SJSA1 (cell line): ENCODE measurements at regions not wholly inside any gene's neighbourhood (a gene's known extent, or its start where the extent isn't known, plus 50 kb on each side); places are given as distances from the start of the nearest gene placed in this dataset.

ENCODE experiments used
- DNase-seq, 2 experiments: peaks; one replicate each; pipeline ENCODE4 v3.0.0-alpha.2; 2015 to 2020; ENCODE audit warnings: low spot score in 2 of 2, low read depth in 1 of 2
- H3K27ac ChIP-seq: fragments of 250-450 bp; sonication (Bioruptor Pico); 2 replicates; pipeline ENCODE4 v1.5.1; 2020; ENCODE audit warnings: mild to moderate bottlenecking, moderate library complexity
- H3K27me3 ChIP-seq: fragments of 250-450 bp; sonication (Bioruptor Pico); replicated peaks from 2 replicates; pipeline ENCODE4 v1.5.1; 2020; ENCODE audit warnings: mild to moderate bottlenecking, moderate library complexity
- H3K36me3 ChIP-seq: fragments of 250-450 bp; sonication (Bioruptor Pico); 2 replicates; pipeline ENCODE4 v1.5.1; 2020; ENCODE audit warnings: mild to moderate bottlenecking
- H3K4me1 ChIP-seq: fragments of 250-450 bp; sonication (Bioruptor Pico); replicated peaks from 2 replicates; pipeline ENCODE4 v1.6.1; 2021; ENCODE audit warnings: mild to moderate bottlenecking
- H3K4me3 ChIP-seq: fragments of 250-450 bp; sonication (Bioruptor Pico); 2 replicates; pipeline ENCODE4 v1.5.1; 2020; ENCODE audit warnings: mild to moderate bottlenecking
- H3K9me3 ChIP-seq: fragments of 250-450 bp; sonication (Bioruptor Pico); replicated peaks from 2 replicates; pipeline ENCODE4 v1.5.1; 2020; ENCODE audit warnings: mild to moderate bottlenecking

DNA sequence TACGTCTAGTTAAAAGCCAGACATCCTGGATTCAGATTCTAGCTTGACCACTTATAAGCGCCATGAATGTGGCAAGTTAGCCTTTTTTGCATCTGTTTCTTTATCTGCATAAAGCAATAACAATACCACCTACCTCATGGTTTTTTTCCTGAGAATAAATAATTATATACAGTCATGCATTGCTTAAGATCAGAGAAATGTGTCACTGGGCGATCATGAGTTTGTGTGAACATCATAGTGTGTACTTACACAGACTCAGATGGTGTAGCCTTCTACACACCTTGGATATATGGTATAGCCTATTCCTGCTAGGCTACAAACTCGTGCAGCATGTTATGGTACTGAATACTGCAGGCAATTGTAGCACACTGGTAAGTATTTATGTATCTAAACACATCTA, 84.7 kb upstream of the PELI1 start:
- no peak overlapping the region for H3K4me3 ChIP-seq
- H3K27ac ChIP-seq, result no peak overlapping the region
- no peak for DNase-seq
- H3K4me1 ChIP-seq, result peaks cover 10% of the 10 kb centered on the region
- H3K27me3 ChIP-seq, result no peaks in the 10 kb centered on the region
- no peaks in the 10 kb centered on the region for H3K9me3 ChIP-seq
- H3K36me3 ChIP-seq, result no peaks in the 10 kb centered on the region

DNA sequence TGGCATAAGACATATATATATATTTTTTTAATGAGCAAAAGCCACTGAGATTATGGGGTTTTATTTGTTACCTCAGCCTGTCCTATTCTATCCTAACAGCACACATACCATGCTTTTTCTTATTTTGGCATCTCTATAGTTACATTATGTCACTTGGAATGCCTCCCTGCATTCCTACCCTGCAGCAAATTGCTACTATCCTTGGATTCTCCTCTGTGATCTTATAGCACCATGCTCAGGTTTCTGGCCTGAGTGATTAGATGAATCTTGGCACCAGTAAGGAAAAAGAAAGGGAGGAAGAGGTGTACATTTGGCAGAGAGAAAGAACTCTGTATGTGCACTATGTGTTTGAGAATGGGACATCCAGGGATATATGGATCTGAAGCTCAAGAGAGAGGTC, 86.3 kb upstream of the PELI1 start:
- DNase-seq, result no peak
- Histone ChIP-seq H3K27me3 (no peaks in the 10 kb centered on the region), H3K36me3 (no peaks in the 10 kb centered on the region)

DNA sequence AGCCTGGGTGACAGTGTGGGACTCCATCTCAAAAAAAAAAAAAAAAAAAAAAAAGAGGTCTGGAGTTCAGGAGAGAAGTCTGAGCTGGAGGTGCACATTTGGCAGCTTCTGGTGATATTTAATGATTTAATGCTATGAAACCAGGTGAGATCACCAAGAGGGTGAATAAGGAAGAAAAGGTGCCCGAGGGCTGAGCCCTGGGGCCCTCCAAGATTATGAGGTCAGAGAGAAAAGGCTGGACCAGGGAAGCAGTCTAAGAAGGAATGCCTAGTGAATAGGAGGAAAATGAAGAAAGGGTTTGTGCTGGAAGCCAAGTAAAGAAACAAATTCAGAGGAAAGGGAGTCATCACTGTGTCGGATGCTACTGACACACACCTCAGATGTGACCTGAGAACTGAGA, 88.0 kb upstream of the PELI1 start:
- H3K27ac ChIP-seq, result no peak overlapping the region
- no peaks in the 10 kb centered on the region for H3K27me3 ChIP-seq
- DNase-seq, result no peak
- H3K4me3 ChIP-seq, result no peak overlapping the region
- H3K9me3 ChIP-seq, result no peaks in the 10 kb centered on the region
- no peaks in the 10 kb centered on the region for H3K36me3 ChIP-seq
- peaks cover 10% of the 10 kb centered on the region for H3K4me1 ChIP-seq

More for the DNA sequence above, 86.3 kb upstream of the PELI1 start:
- no peaks in the 10 kb centered on the region for H3K9me3 ChIP-seq
- no peak overlapping the region for H3K27ac ChIP-seq
- no peak overlapping the region for H3K4me3 ChIP-seq
- H3K4me1 ChIP-seq, result peaks cover 10% of the 10 kb centered on the region

DNA sequence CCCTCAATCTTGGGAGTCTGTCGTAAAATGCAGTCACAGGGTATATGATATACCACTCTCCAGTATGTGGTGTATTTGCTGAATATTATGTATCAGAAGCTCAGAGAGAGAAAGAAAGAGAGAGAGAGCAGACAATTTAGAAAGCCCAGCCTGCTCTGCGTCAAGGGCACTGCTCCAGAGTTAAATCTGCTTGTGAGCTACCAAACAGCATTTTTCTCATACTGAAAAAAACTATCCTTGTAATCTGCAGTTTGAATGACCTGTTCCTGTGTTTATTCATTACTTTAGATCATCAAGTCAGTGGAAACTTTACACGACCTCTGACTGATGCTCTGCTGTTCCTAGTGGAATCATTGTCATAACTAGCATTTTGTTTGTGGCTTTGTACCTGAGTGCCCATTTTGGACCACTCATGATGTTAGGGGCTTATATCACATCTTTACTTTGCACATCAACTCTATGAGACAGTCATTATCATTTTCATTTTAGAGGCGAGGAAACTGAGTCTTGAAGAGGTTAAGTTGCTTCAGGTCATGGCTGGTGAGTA, 89.2 kb upstream of the PELI1 start:
- Histone ChIP-seq H3K9me3 (no peaks in the 10 kb centered on the region), H3K4me1 (peaks cover 3% of the 10 kb centered on the region; the same call in 1 of the 2 replicates), H3K27ac (no peak overlapping the region), H3K27me3 (no peaks in the 10 kb centered on the region), H3K4me3 (no peak overlapping the region), H3K36me3 (no peaks in the 10 kb centered on the region)
- no peak for DNase-seq

DNA sequence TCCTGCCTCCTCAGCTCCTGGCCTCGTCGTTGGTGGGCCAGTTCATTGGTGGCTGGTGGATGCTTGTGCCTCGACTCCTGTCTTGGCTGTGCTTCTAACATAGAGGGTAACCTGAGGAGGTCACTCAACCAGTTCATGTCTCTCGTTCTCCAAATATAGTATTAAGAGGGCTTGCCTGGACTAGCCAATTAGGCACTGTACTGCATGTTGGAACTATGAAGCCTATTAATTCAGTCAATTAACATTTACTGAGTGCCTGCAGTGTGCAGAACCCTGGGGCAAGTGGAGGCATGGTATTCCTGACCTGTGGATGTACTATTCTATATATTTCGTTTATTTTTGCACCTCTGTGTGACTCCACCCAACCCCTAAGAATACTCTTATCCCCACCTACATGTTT, 89.9 kb upstream of the PELI1 start:
- H3K9me3 ChIP-seq, result no peaks in the 10 kb centered on the region
- no peaks in the 10 kb centered on the region for H3K36me3 ChIP-seq
- H3K27me3 ChIP-seq, result no peaks in the 10 kb centered on the region
- H3K4me1 ChIP-seq, result no peaks in the 10 kb centered on the region
- DNase-seq, result no peak
- no peak overlapping the region for H3K4me3 ChIP-seq
- H3K27ac ChIP-seq, result no peak overlapping the region

DNA sequence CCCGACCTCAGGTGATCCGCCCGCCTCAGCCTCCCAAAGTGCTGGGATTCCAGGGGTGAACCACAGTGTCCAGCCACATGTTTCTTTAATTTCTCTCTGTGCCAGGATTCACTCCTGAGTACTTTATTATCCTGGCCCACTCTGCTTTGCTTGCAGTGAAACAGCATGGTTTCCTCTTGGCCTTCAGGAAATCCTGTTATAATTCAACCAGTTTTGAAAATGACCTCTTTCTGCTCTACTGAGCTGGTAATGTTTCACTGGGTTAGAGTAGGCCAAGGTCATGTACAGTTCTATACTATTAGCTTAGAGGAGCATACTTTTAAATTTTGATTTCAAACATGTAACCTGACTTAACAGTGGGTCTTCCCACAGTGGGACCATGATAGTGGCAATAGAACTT, 90.6 kb upstream of the PELI1 start:
- Histone ChIP-seq H3K27me3 (no peaks in the 10 kb centered on the region), H3K36me3 (no peaks in the 10 kb centered on the region), H3K4me1 (no peaks in the 10 kb centered on the region)

DNA sequence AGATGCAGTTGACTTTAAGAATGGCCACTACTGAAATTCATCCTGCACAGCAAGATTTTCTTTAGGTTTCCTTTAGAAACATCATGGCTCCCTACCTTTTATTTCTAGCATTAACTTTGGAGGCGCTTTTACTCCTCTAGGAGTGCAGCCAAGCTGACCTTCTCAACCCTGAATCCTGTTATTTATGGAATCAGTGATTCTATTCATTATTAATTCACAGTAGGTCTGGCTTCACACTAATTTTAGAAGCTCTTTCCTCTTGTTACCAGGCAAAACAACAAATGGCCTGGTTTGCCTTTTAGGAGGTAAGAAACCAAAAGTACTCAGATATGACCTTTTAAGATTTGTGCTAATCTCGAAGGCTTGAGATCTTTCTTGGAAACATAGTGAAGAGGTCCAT, 93.0 kb upstream of the PELI1 start:
- no peak overlapping the region for H3K4me3 ChIP-seq
- no peaks in the 10 kb centered on the region for H3K9me3 ChIP-seq
- H3K36me3 ChIP-seq, result no peaks in the 10 kb centered on the region
- H3K27ac ChIP-seq, result no peak overlapping the region
- DNase-seq, result no peak
- no peaks in the 10 kb centered on the region for H3K27me3 ChIP-seq
- H3K4me1 ChIP-seq, result no peaks in the 10 kb centered on the region

More for the DNA sequence above, 90.6 kb upstream of the PELI1 start:
- H3K4me3 ChIP-seq, result no peak overlapping the region
- no peaks in the 10 kb centered on the region for H3K9me3 ChIP-seq
- H3K27ac ChIP-seq, result no peak overlapping the region
- no peak for DNase-seq

DNA sequence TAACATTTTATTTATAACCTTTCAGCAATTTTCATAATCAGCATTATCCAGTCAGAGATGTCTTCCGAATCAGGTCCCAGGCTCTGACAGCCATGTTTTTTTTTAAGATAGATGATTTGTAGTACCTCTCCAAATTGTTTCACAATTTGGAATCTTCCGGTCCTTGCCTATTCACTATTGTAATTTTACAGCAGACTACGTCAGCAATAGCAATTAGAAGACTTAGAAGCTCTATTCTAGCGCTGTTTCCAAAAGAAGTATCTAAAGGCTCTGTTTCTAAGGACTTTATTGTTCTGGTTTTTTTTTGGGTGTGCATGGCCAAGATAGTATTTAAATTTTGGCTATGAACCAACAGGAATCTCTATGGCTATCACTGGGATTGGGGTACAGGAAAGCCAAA, 94.6 kb upstream of the PELI1 start:
- Histone ChIP-seq H3K4me3 (no peak overlapping the region), H3K36me3 (no peaks in the 10 kb centered on the region), H3K4me1 (no peaks in the 10 kb centered on the region), H3K27me3 (no peaks in the 10 kb centered on the region), H3K9me3 (no peaks in the 10 kb centered on the region), H3K27ac (no peak overlapping the region)
- DNase-seq, result no peak

DNA sequence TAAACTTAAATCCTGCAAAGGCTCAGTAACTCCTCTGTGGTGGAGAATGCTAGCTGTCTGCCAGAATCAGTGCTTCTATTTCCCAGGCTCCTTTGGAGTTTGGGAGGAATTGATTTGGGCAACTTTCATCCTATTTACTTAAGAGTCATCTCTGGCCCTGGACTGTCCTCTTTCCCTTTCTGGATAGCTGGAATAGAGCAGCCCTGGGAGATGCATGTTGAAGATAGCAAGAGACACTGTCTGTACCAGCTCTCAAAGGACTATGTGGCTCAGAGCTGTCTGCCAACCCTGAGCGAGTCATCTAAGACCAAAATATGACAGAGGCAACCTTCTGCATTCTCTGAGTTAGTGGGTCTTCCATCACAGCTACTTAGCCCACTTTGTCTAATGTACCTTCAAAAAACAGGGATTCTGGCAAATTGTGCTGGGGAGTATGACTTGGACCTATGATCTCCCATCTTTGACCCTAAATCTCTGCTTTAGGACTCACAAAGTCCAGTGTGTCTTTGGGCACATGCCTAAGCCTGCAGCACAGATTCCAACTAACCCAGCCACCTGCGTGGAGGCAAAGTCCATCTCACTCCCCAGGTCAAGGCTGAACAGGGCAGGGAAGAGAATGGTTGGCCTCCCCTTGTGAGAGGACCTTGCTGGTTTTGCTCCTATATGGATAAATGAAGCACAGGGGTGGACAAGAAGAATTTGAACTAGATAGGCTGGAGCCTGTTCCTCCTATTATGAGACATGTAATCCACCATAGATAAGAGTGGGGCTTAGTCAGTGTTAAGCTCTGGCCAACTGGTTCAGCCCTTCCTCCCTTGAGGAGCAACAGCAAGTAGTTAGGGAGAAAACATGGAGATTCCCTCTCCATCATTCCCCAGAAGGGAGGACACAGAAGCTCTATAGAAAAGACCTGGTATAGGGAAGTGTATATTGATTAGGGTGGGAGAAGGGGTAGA, 99.1 kb upstream of the PELI1 start:
- no peak overlapping the region for H3K4me3 ChIP-seq
- H3K4me1 ChIP-seq, result peaks cover 9% of the 10 kb centered on the region
- H3K27me3 ChIP-seq, result no peaks in the 10 kb centered on the region
- DNase-seq, result no peak
- H3K36me3 ChIP-seq, result no peaks in the 10 kb centered on the region
- H3K9me3 ChIP-seq, result no peaks in the 10 kb centered on the region
- no peak overlapping the region for H3K27ac ChIP-seq

DNA sequence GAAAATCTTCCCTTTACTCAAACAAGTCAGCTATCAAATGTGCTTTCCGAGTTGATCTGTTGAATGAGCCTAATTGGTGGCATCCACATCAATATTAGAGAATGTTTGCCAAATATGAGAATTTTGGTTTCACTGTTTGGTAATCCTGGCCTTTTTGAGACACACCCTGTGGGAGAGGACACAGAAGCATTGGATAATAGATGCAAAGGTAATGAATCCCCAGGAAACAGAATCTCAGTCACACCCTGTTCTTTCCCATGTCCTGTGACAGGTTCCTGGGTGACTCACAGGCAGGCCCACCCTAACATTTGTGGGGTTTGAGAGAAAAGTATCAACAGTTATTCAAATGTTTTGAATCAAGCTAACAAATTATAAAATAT, 99.8 kb upstream of the PELI1 start:
- no peaks in the 10 kb centered on the region for H3K27me3 ChIP-seq
- H3K4me1 ChIP-seq, result peaks cover 9% of the 10 kb centered on the region
- no peaks in the 10 kb centered on the region for H3K36me3 ChIP-seq
- no peak overlapping the region for H3K27ac ChIP-seq
- no peaks in the 10 kb centered on the region for H3K9me3 ChIP-seq
- H3K4me3 ChIP-seq, result no peak overlapping the region
- DNase-seq, result no peak

DNA sequence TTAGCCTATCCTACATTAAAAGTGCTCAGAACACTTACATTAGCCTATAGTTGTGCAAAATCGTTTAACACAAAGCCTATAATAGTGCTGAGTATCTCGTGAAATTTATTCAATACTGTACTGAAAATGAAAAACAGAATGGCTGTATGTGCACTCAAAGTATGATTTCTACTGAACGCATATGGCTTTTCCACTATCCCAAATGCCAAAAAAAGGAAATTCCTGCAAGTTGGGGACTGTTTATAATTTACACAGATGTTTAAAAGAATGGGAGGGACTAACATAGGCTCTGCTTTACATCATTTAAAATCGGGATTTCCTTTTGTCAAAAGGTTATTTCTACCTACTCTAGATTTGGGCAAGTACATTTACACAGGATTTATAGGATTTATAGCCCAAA, 101.4 kb upstream of the PELI1 start:
- DNase-seq, result no peak
- no peak overlapping the region for H3K27ac ChIP-seq
- no peak overlapping the region for H3K4me3 ChIP-seq
- H3K36me3 ChIP-seq, result no peaks in the 10 kb centered on the region
- peaks cover 9% of the 10 kb centered on the region for H3K4me1 ChIP-seq
- no peaks in the 10 kb centered on the region for H3K9me3 ChIP-seq
- H3K27me3 ChIP-seq, result no peaks in the 10 kb centered on the region

DNA sequence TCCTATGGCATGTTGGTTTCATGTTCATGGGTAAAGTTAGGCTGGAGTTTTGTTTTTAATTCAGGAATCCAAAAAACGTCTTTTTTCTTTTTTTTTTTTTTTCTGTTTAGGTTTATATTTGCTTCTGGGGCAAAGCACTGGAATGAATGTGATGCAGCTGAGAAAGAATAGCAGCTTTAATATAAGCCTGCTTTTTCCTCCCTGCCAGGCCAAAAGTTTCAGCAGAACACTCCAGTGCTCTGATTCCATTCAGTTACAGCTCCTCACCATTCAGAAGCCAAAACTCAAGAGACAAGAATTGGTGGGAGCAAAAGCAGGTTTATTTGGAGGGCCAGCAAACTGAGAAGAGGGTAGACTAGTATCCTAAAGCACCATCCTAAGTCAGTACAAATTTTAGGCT, 102.7 kb upstream of the PELI1 start:
- DNase-seq, result no peak
- H3K4me3 ChIP-seq, result no peak overlapping the region
- H3K4me1 ChIP-seq, result peaks cover 9% of the 10 kb centered on the region
- no peaks in the 10 kb centered on the region for H3K9me3 ChIP-seq
- H3K27ac ChIP-seq, result no peak overlapping the region
- H3K27me3 ChIP-seq, result no peaks in the 10 kb centered on the region
- H3K36me3 ChIP-seq, result no peaks in the 10 kb centered on the region

DNA sequence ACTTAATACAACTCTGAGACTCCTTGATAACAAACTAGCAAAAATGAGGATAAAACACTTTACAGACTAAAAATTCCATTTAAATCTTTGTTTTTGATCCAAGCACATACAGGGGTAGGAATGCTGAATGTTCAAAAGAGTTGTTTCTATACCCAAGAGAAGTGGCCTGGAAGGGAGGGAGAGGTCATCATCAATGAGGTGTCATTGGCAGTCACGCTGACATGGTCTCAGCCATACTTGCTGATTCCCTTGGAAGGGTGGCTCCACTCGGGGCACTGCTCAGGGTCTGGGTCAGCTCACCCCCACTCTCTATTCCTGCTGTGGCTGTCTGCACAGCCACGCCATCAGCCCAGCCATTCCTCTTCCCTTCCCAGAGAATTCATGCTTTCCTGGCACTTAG, 105.2 kb upstream of the PELI1 start:
- Histone ChIP-seq H3K27ac (no peak overlapping the region), H3K4me3 (no peak overlapping the region), H3K9me3 (no peaks in the 10 kb centered on the region), H3K36me3 (no peaks in the 10 kb centered on the region), H3K4me1 (peaks cover 9% of the 10 kb centered on the region), H3K27me3 (no peaks in the 10 kb centered on the region)
- no peak for DNase-seq

DNA sequence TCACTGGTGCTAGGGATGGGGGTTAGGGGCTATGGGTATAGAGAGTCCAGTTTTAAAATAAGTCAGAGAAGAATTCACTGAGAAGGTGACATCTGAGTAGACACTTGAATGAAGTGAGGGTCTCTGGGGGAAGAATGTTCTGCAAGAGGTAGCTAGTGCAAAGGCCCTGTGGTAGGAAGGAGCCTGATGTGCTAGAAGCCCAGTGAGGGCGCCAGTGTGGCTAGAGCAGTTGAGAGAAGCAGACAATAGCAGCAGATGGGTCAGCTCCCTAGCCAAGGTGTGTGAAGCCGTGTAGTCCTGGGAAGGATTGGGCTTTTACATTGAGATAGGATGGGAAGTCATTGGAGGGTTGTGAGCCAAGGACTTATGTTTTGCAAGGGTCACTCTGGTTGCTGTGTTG, 105.8 kb upstream of the PELI1 start:
- Histone ChIP-seq H3K27me3 (no peaks in the 10 kb centered on the region), H3K9me3 (no peaks in the 10 kb centered on the region), H3K27ac (no peak overlapping the region), H3K36me3 (no peaks in the 10 kb centered on the region), H3K4me1 (peaks cover 9% of the 10 kb centered on the region), H3K4me3 (no peak overlapping the region)
- no peak for DNase-seq
